A673 (cell line): ENCODE measurements at regions not wholly inside any gene's neighbourhood (a gene's known extent, or its start where the extent isn't known, plus 50 kb on each side); places are given as distances from the start of the nearest gene placed in this dataset.

Experiments used
- EZH2 ChIP-seq: fragments of 200-600 bp; sonication (generic); IDR thresholded peaks from 2 replicates; pipeline ENCODE4 v1.6.1; 2017; ENCODE audit warnings: borderline replicate concordance, low read depth, mild to moderate bottlenecking, mixed read lengths, antibody characterized with exemption, low read length; ENCODE audit not compliant: poor library complexity, severe bottlenecking
- TF ChIP-seq, protein P1 (sequence below): fragments of 300-800, 200-600 bp; sonication (generic); conservative IDR thresholded peaks from 2 replicates; pipeline ENCODE4 v1.5.1; 2017; ENCODE audit warnings: low read depth, mild to moderate bottlenecking, antibody characterized with exemption, low read length, moderate library complexity, mixed read lengths

DNA sequence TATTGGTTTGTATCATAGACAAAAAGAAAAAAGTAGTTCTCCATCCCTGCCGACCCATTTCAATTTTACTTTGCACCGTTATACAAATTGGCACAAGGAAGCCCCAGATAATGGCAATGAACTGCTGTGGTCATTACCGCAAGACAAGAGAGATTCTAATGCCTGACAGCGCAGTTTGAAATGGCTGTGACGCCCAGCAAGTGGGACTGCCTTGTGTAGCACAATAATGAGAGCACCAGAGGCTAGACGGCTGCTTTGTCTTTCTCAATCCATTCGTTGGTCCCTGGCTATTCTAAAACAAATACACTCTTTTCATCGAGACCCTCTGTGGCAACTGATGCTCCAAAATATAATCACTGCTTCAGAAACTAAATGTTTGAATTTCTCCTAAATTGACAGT, 192.4 kb upstream of the NEIL3 start:
- TF ChIP-seq, protein P1, sequence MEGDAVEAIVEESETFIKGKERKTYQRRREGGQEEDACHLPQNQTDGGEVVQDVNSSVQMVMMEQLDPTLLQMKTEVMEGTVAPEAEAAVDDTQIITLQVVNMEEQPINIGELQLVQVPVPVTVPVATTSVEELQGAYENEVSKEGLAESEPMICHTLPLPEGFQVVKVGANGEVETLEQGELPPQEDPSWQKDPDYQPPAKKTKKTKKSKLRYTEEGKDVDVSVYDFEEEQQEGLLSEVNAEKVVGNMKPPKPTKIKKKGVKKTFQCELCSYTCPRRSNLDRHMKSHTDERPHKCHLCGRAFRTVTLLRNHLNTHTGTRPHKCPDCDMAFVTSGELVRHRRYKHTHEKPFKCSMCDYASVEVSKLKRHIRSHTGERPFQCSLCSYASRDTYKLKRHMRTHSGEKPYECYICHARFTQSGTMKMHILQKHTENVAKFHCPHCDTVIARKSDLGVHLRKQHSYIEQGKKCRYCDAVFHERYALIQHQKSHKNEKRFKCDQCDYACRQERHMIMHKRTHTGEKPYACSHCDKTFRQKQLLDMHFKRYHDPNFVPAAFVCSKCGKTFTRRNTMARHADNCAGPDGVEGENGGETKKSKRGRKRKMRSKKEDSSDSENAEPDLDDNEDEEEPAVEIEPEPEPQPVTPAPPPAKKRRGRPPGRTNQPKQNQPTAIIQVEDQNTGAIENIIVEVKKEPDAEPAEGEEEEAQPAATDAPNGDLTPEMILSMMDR: no peak
- no peak for TF ChIP-seq EZH2
